H1 (cell line): ENCODE measurements at regions not wholly inside any gene's neighbourhood (a gene's known extent, or its start where the extent isn't known, plus 50 kb on each side); places are given as distances from the start of the nearest gene placed in this dataset.

Experiments
- CTCF ChIA-PET: fragments of 300-600 bp; sonication (Branson Sonifier 250); formaldehyde crosslinking; loops from one replicate; lab custom pipeline; 2021; ENCODE audit not compliant: partially characterized antibody; lab: Charles Lee
- POLR2A ChIA-PET: fragments of 300-600 bp; sonication (Branson Sonifier 250); formaldehyde crosslinking; loops from one replicate; lab custom pipeline; 2021; ENCODE audit warnings: inconsistent platforms; ENCODE audit not compliant: partially characterized antibody; lab: Charles Lee
- DNase-seq, 2 experiments: peaks; one replicate each; pipeline versions ENCODE4 v3.0.0 to v3.0.0-alpha.2; 2010 to 2022; ENCODE audit warnings: low spot score in 2 of 2, low read depth in 1 of 2, mixed read lengths in 1 of 2
- FAIRE-seq: peaks from 2 replicates; lab custom pipeline; 2011; peaks lifted over from hg19 to GRCh38; lab: Jason Lieb, UNC
- H2AFZ ChIP-seq: 2 replicates; pipeline ENCODE4 v1.8.1; 2012; ENCODE audit warnings: low read length, inconsistent platforms
- H2AK5ac ChIP-seq: 2 replicates; pipeline ENCODE4 v1.6.1; 2013; ENCODE audit warnings: low read depth, low read length
- H2BK120ac ChIP-seq: replicated peaks from 2 replicates; pipeline ENCODE3; 2013; ENCODE audit warnings: low read depth, low read length, inconsistent platforms
- H2BK12ac ChIP-seq: 2 replicates; pipeline ENCODE4 v1.6.1; 2013; ENCODE audit warnings: low read depth, low read length
- H2BK15ac ChIP-seq: 2 replicates; pipeline ENCODE4 v1.6.1; 2013; ENCODE audit warnings: low read length
- H2BK20ac ChIP-seq: 2 replicates; pipeline ENCODE4 v1.6.1; 2013; ENCODE audit warnings: low read length
- H2BK5ac ChIP-seq: 2 replicates; pipeline ENCODE4 v1.6.1; 2013; ENCODE audit warnings: low read depth, low read length
- H3K14ac ChIP-seq: 2 replicates; pipeline ENCODE4 v1.6.1; 2013; ENCODE audit warnings: inconsistent platforms; ENCODE audit not compliant: insufficient read length
- H3K18ac ChIP-seq: 2 replicates; pipeline ENCODE4 v1.6.1; 2013; ENCODE audit warnings: low read length; ENCODE audit errors: extremely low read depth
- H3K23ac ChIP-seq: 2 replicates; pipeline ENCODE4 v1.6.1; 2013; ENCODE audit warnings: inconsistent platforms; ENCODE audit not compliant: insufficient read length
- H3K23me2 ChIP-seq: 2 replicates; pipeline ENCODE4 v1.6.1; 2013; ENCODE audit warnings: low read depth, low read length
- H3K27ac ChIP-seq: 2 replicates; pipeline ENCODE4 v1.6.1; 2011; ENCODE audit warnings: low read depth, low read length, inconsistent platforms
- H3K27me3 ChIP-seq, 4 experiments: replicated peaks in 1 of 4; 1 replicate in 1 of 4; 2 replicates in 3 of 4; pipeline versions ENCODE4 v1.6.1 to v1.8.1; 2011 to 2013; ENCODE audit warnings: low read length in 3 of 4, mild to moderate bottlenecking in 3 of 4, inconsistent platforms in 2 of 4, mixed read lengths in 2 of 4, moderate library complexity in 1 of 4; ENCODE audit not compliant: control insufficient read depth in 3 of 4, insufficient read depth in 3 of 4; ENCODE audit errors: extremely low read depth in 1 of 4
- H3K36me3 ChIP-seq, 4 experiments: 2 replicates each; pipeline versions ENCODE4 v1.6.1 to v1.8.1; 2011 to 2013; ENCODE audit warnings: mild to moderate bottlenecking in 4 of 4, low read length in 3 of 4, moderate library complexity in 2 of 4, control low read depth in 1 of 4, inconsistent platforms in 1 of 4; ENCODE audit not compliant: insufficient read depth in 4 of 4, control insufficient read depth in 2 of 4
- H3K4ac ChIP-seq: replicated peaks from 2 replicates; pipeline ENCODE3; 2013; ENCODE audit warnings: low read length, low read depth, mixed read lengths, inconsistent platforms; ENCODE audit not compliant: insufficient read length
- H3K4me1 ChIP-seq, 4 experiments: replicated peaks in 1 of 4; 1 replicate in 1 of 4; 2 replicates in 3 of 4; pipeline versions ENCODE4 v1.6.1 to v1.8.1; 2011 to 2013; ENCODE audit warnings: low read length in 3 of 4, inconsistent platforms in 2 of 4, mixed read lengths in 1 of 4; ENCODE audit not compliant: insufficient read depth in 4 of 4, control insufficient read depth in 3 of 4
- H3K4me2 ChIP-seq, 2 experiments: 2 replicates each; pipeline versions ENCODE4 v1.6.1 to v1.8.1; 2011 to 2013; ENCODE audit warnings: low read depth in 2 of 2, low read length in 2 of 2, control low read depth in 1 of 2, inconsistent platforms in 1 of 2, mild to moderate bottlenecking in 1 of 2; ENCODE audit not compliant: insufficient read depth in 1 of 2
- H3K4me3 ChIP-seq, 4 experiments: fragments of 200-600, 300-600 bp in 1 of 4; sonication (generic), shearing (Covaris generic), sonication (Bioruptor Twin) in 1 of 4; 2 replicates each; pipeline versions ENCODE4 v1.5.1 to v1.8.1; 2011 to 2016; ENCODE audit warnings: low read length in 4 of 4, low read depth in 3 of 4, control low read depth in 2 of 4, inconsistent platforms in 2 of 4, mild to moderate bottlenecking in 2 of 4, mixed read lengths in 1 of 4, moderate library complexity in 1 of 4; ENCODE audit not compliant: insufficient read depth in 2 of 4; ENCODE audit errors: extremely low read depth in 1 of 4
- H3K56ac ChIP-seq: replicated peaks from 2 replicates; pipeline ENCODE3; 2013; ENCODE audit warnings: low read depth, mild to moderate bottlenecking, mixed read lengths, low read length, inconsistent platforms; ENCODE audit not compliant: insufficient read length
- H3K79me1 ChIP-seq: 2 replicates; pipeline ENCODE4 v1.6.1; 2013; ENCODE audit warnings: low read depth, low read length, control low read depth
- H3K79me2 ChIP-seq, 2 experiments: 2 replicates each; pipeline versions ENCODE4 v1.6.1 to v1.8.1; 2012 to 2013; ENCODE audit warnings: low read length in 2 of 2, mild to moderate bottlenecking in 2 of 2, inconsistent platforms in 1 of 2; ENCODE audit not compliant: insufficient read depth in 2 of 2, control insufficient read depth in 1 of 2
- H3K9ac ChIP-seq, 4 experiments: replicated peaks in 1 of 4; 1 replicate in 1 of 4; 2 replicates in 3 of 4; pipeline versions ENCODE4 v1.6.1 to v1.8.1; 2011 to 2013; ENCODE audit warnings: low read depth in 3 of 4, low read length in 3 of 4, control low read depth in 2 of 4, mild to moderate bottlenecking in 2 of 4, moderate library complexity in 2 of 4, inconsistent platforms in 1 of 4; ENCODE audit errors: extremely low read depth in 1 of 4
- H3K9me3 ChIP-seq, 2 experiments: 2 replicates each; pipeline versions ENCODE4 v1.6.1 to v1.8.1; 2012 to 2013; ENCODE audit warnings: mild to moderate bottlenecking in 2 of 2, moderate library complexity in 2 of 2, control low read depth in 1 of 2, inconsistent platforms in 1 of 2, low read depth in 1 of 2, low read length in 1 of 2, mixed read lengths in 1 of 2; ENCODE audit not compliant: insufficient read depth in 2 of 2
- H4K20me1 ChIP-seq, 2 experiments: replicated peaks in 1 of 2; 2 replicates each; pipeline versions ENCODE3 to v1.8.1; 2011 to 2013; ENCODE audit warnings: inconsistent platforms in 2 of 2, low read length in 2 of 2, mild to moderate bottlenecking in 1 of 2; ENCODE audit not compliant: insufficient read depth in 2 of 2, control insufficient read depth in 1 of 2
- H4K5ac ChIP-seq: 2 replicates; pipeline ENCODE4 v1.6.1; 2013; ENCODE audit warnings: low read length, low read depth, mixed read lengths, inconsistent platforms; ENCODE audit not compliant: insufficient read length
- H4K8ac ChIP-seq: 2 replicates; pipeline ENCODE4 v1.8.0; 2013; ENCODE audit warnings: mild to moderate bottlenecking, moderate library complexity, low read length, inconsistent platforms; ENCODE audit not compliant: insufficient read depth; ENCODE audit errors: extremely low read depth
- H4K91ac ChIP-seq: replicated peaks from 2 replicates; pipeline ENCODE3; 2013; ENCODE audit warnings: low read length, mixed read lengths, inconsistent platforms; ENCODE audit not compliant: insufficient read length
- CBX8 ChIP-seq: fragments of 300-800, 300-1000 bp; sonication (generic); IDR thresholded peaks from 2 replicates; pipeline ENCODE4 v1.7.1; 2016; ENCODE audit warnings: low read depth, low read length, borderline replicate concordance
- CTCF ChIP-seq, 3 experiments: IDR thresholded peaks; 1 replicate in 2 of 3; 2 replicates in 1 of 3; pipeline versions ENCODE4 v1.5.1 to v1.6.1; 2011; ENCODE audit warnings: low read length in 3 of 3, mild to moderate bottlenecking in 3 of 3, inconsistent platforms in 2 of 3, low read depth in 1 of 3, moderate library complexity in 1 of 3; ENCODE audit not compliant: insufficient read depth in 1 of 3; ENCODE audit errors: control extremely low read depth in 1 of 3
- GTF2F1 ChIP-seq: IDR thresholded peaks from 2 replicates; pipeline ENCODE4 v1.6.1; 2012; ENCODE audit warnings: low read depth, low read length, improper control_type of control experiment, borderline replicate concordance
- KDM4A ChIP-seq: IDR thresholded peaks from one replicate; pipeline ENCODE4 v1.7.1; 2012; ENCODE audit warnings: low read depth, mild to moderate bottlenecking, moderate library complexity, low read length, inconsistent platforms; ENCODE audit not compliant: severe bottlenecking
- KDM5A ChIP-seq: fragments of 200-600 bp; IDR thresholded peaks from 2 replicates; pipeline ENCODE4 v1.7.1; 2012; ENCODE audit warnings: mild to moderate bottlenecking, low read length, inconsistent platforms, mixed read lengths
- POLR2A ChIP-seq, 2 experiments: IDR thresholded peaks; 1 replicate in 1 of 2; 2 replicates in 1 of 2; pipeline ENCODE4 v1.6.1; 2011; ENCODE audit warnings: low read depth in 2 of 2, low read length in 2 of 2, mild to moderate bottlenecking in 2 of 2; ENCODE audit errors: control extremely low read depth in 1 of 2
- SIRT6 ChIP-seq: IDR thresholded peaks from one replicate; pipeline ENCODE4 v1.7.1; 2012; ENCODE audit warnings: low read length, inconsistent platforms
- SP1 ChIP-seq: IDR thresholded peaks from 2 replicates; pipeline ENCODE4 v1.6.1; 2011; ENCODE audit warnings: low read depth, low read length
- SP4 ChIP-seq: IDR thresholded peaks from 2 replicates; pipeline ENCODE4 v1.6.1; 2012; ENCODE audit warnings: low read length, inconsistent platforms
- SUZ12 ChIP-seq: fragments of 200-600 bp; sonication (generic); IDR thresholded peaks from 2 replicates; pipeline ENCODE4 v1.6.1; 2012; ENCODE audit warnings: mild to moderate bottlenecking, inconsistent platforms, low read length, moderate library complexity, mixed read lengths
- TCF12 ChIP-seq: IDR thresholded peaks from 2 replicates; pipeline ENCODE4 v1.6.1; 2011; ENCODE audit warnings: low read depth, mild to moderate bottlenecking, low read length

- Histone ChIP-seq H2BK15ac (no peak overlapping the region), H3K4ac (no peak overlapping the region), H3K18ac (no peak overlapping the region), H3K23ac (no peak overlapping the region), H3K79me1 (no peaks in the 10 kb centered on the region), H2BK20ac (no peak overlapping the region), H4K5ac (no peak overlapping the region), H3K4me1 (no peaks in the 10 kb centered on the region), H2AK5ac (no peak overlapping the region), H4K91ac (no peak overlapping the region), H3K27ac (no peak overlapping the region), H2AFZ (no peak overlapping the region), H3K9ac (no peak overlapping the region), H3K56ac (no peak overlapping the region), H3K36me3 (no peaks in the 10 kb centered on the region), H4K20me1 (no peaks in the 10 kb centered on the region), H3K27me3 (no peaks in the 10 kb centered on the region), H3K79me2 (no peaks in the 10 kb centered on the region), H2BK5ac (no peak overlapping the region), H3K14ac (no peak overlapping the region), H3K23me2 (no peaks in the 10 kb centered on the region), H4K8ac (no peak overlapping the region), H3K9me3 (peaks cover 0 to 2% of the 10 kb centered on the region in 2 experiments; a peak in 1 of 4 replicates), H3K4me3 (no peak overlapping the region), H3K4me2 (no peak overlapping the region), H2BK12ac (no peak overlapping the region), H2BK120ac (no peak overlapping the region)
- CTCF ChIA-PET, result no interaction called here
- TF ChIP-seq GTF2F1, result no peak
- no peak for TF ChIP-seq CTCF (IDR thresholded peaks at IDR 0.05; ENCODE audit: control extremely low read depth in 1 of 3, insufficient read depth in 1 of 3, low read depth in 1 of 3, low read length in 3 of 3)
- no peak for TF ChIP-seq POLR2A (IDR thresholded peaks at IDR 0.05; ENCODE audit: control extremely low read depth in 1 of 2, low read depth in 2 of 2, low read length in 2 of 2)
- TF ChIP-seq SUZ12, result no peak
- no peak for TF ChIP-seq TCF12
- no peak for TF ChIP-seq SP4
- TF ChIP-seq KDM4A, result no peak
- TF ChIP-seq CBX8, result no peak
- no peak for TF ChIP-seq SP1
- no peak for TF ChIP-seq KDM5A
- no peak for TF ChIP-seq SIRT6
- FAIRE-seq (no peak), DNase-seq (no peak)
- POLR2A ChIA-PET, result no interaction called here
Observed at GRCh38 chr12:16919551-16919950, 313.6 kb upstream of the LMO3 start.
